Kidney (tissue), 13 donors: ENCODE measurements at regions not wholly inside any gene's neighbourhood (a gene's known extent, or its start where the extent isn't known, plus 50 kb on each side); places are given as distances from the start of the nearest gene placed in this dataset.

Experiments
- DNase-seq, 5 donors: peaks; one replicate each; pipeline ENCODE4 v3.0.0-alpha.2; 2013 to 2020
- FAIRE-seq: peaks from 2 replicates; lab custom pipeline; 2012; peaks lifted over from hg19 to GRCh38; lab: Jason Lieb, UNC
- H3K27ac ChIP-seq, 2 donors: one replicate each; pipeline ENCODE4 v1.7.0; 2013; ENCODE audit warnings: low read depth in 2 of 2, low read length in 2 of 2, inconsistent platforms in 1 of 2
- H3K27me3 ChIP-seq: one replicate; pipeline ENCODE4 v1.7.1; 2013; ENCODE audit warnings: low read length, inconsistent platforms; ENCODE audit not compliant: control insufficient read depth, insufficient read depth
- H3K36me3 ChIP-seq, 3 donors: one replicate each; pipeline versions ENCODE4 v1.7.0 to v1.7.1; 2013; ENCODE audit warnings: low read length in 3 of 3, control low read depth in 1 of 3, inconsistent platforms in 1 of 3; ENCODE audit not compliant: insufficient read depth in 3 of 3, control insufficient read depth in 2 of 3
- H3K4me1 ChIP-seq, 3 donors: one replicate each; pipeline versions ENCODE4 v1.7.0 to v1.7.1; 2013; ENCODE audit warnings: low read length in 3 of 3, inconsistent platforms in 1 of 3, low read depth in 1 of 3; ENCODE audit not compliant: control insufficient read depth in 2 of 3, insufficient read depth in 2 of 3
- H3K4me3 ChIP-seq, 3 donors: one replicate each; pipeline versions ENCODE4 v1.7.0 to v1.8.1; 2013; ENCODE audit warnings: low read length in 3 of 3, control low read depth in 1 of 3, inconsistent platforms in 1 of 3
- H3K9ac ChIP-seq, 3 donors: one replicate each; pipeline versions ENCODE4 v1.7.0 to v1.7.1; 2013; ENCODE audit warnings: low read length in 3 of 3, control low read depth in 1 of 3, inconsistent platforms in 1 of 3
- H3K9me3 ChIP-seq, 3 donors: one replicate each; pipeline versions ENCODE4 v1.7.0 to v1.7.1; 2013; ENCODE audit warnings: low read length in 3 of 3, control low read depth in 1 of 3, inconsistent platforms in 1 of 3; ENCODE audit not compliant: control insufficient read depth in 2 of 3, insufficient read depth in 1 of 3
- CTCF ChIP-seq: IDR thresholded peaks from 3 replicates; pipeline ENCODE4 v1.5.1; 2012; ENCODE audit warnings: mild to moderate bottlenecking, moderate library complexity, borderline replicate concordance; ENCODE audit not compliant: insufficient read depth; ENCODE audit errors: extremely low read depth
- intact Hi-C: fragments of 100-400 bp; cut with DNase I; formaldehyde crosslinking; loops from one replicate; pipeline ENCODE4 v1.11.1; 2022
- donor health status: control.
- donor health status: control.
- donor health status: control.
- donor health status: control.
- donor health status: control.
- donor health status: DM: yes; HTN: yes; CAD: no.
- donor health status: Normal renal cell carcinoma (clear cell type).

GRCh38 chrX:27404366-27404765, 58.8 kb downstream of the PPP4R3C start:
- FAIRE-seq = no peak
- no peak overlapping the region for H3K9ac ChIP-seq
- TF ChIP-seq CTCF = no peak
- H3K27me3 ChIP-seq = no peaks in the 10 kb centered on the region
- H3K27ac ChIP-seq = no peak overlapping the region
- intact Hi-C loops = no loop called here
- no peaks in the 10 kb centered on the region for H3K4me1 ChIP-seq
- no peaks in the 10 kb centered on the region for H3K36me3 ChIP-seq
- no peaks in the 10 kb centered on the region for H3K9me3 ChIP-seq
- H3K4me3 ChIP-seq = no peak overlapping the region
- DNase-seq = no peak

GRCh38 chrX:27399146-27399456, 64.0 kb downstream of the PPP4R3C start:
- H3K9ac ChIP-seq = no peak overlapping the region
- no peaks in the 10 kb centered on the region for H3K4me1 ChIP-seq
- FAIRE-seq (peak; percentile 88), DNase-seq (no peak)
- TF ChIP-seq CTCF = no peak
- H3K27me3 ChIP-seq = no peaks in the 10 kb centered on the region
- H3K9me3 ChIP-seq = no peaks in the 10 kb centered on the region
- no peak overlapping the region for H3K4me3 ChIP-seq
- H3K27ac ChIP-seq = no peak overlapping the region
- H3K36me3 ChIP-seq = no peaks in the 10 kb centered on the region
- intact Hi-C loops = no loop called here

- H3K36me3 ChIP-seq = no peaks in the 10 kb centered on the region
- no peak for FAIRE-seq
- H3K9me3 ChIP-seq = no peaks in the 10 kb centered on the region
- H3K4me3 ChIP-seq = no peak overlapping the region
- intact Hi-C loops = no loop called here
- DNase-seq = no peak
- H3K27me3 ChIP-seq = no peaks in the 10 kb centered on the region
- H3K4me1 ChIP-seq = no peaks in the 10 kb centered on the region
- no peak overlapping the region for H3K9ac ChIP-seq
- TF ChIP-seq CTCF = no peak
- no peak overlapping the region for H3K27ac ChIP-seq
Measured at GRCh38 chrX:27391623-27392022, 71.5 kb downstream of the PPP4R3C start.

GRCh38 chrX:27381419-27381818, 81.7 kb downstream of the PPP4R3C start:
- no peak overlapping the region for H3K9ac ChIP-seq
- no peaks in the 10 kb centered on the region for H3K9me3 ChIP-seq
- no peak for FAIRE-seq
- H3K4me3 ChIP-seq = no peak overlapping the region
- H3K27me3 ChIP-seq = no peaks in the 10 kb centered on the region
- DNase-seq = no peak
- no peak overlapping the region for H3K27ac ChIP-seq
- TF ChIP-seq CTCF = no peak
- no peaks in the 10 kb centered on the region for H3K4me1 ChIP-seq
- H3K36me3 ChIP-seq = no peaks in the 10 kb centered on the region
- intact Hi-C loops = no loop called here
